DOHH2 (cell line): ENCODE measurements at regions not wholly inside any gene's neighbourhood (a gene's known extent, or its start where the extent isn't known, plus 50 kb on each side); places are given as distances from the start of the nearest gene placed in this dataset.

Experiments
- H3F3A ChIP-seq: fragments of 200-600 bp; sonication (generic), shearing (Covaris generic); 2 replicates; pipeline ENCODE4 v1.6.0; 2016; ENCODE audit warnings: antibody characterized with exemption, mild to moderate bottlenecking; ENCODE audit not compliant: control insufficient read depth, insufficient read depth
- H3K27ac ChIP-seq: fragments of 200-600 bp; sonication (generic); 2 replicates; pipeline ENCODE4 v1.5.1; 2014; ENCODE audit warnings: low read depth, mild to moderate bottlenecking, low read length, moderate library complexity
- H3K27me3 ChIP-seq: fragments of 200-600 bp; sonication (generic); 2 replicates; pipeline ENCODE4 v1.6.1; 2014; ENCODE audit warnings: mild to moderate bottlenecking, low read length, mixed read lengths; ENCODE audit not compliant: control insufficient read depth
- H3K36me3 ChIP-seq: fragments of 200-600 bp; sonication (generic); 2 replicates; pipeline ENCODE4 v1.6.1; 2014; ENCODE audit warnings: mild to moderate bottlenecking, low read length, moderate library complexity, mixed read lengths; ENCODE audit not compliant: control insufficient read depth
- H3K4me1 ChIP-seq: fragments of 200-600 bp; sonication (generic); 2 replicates; pipeline ENCODE4 v1.6.1; 2014; ENCODE audit warnings: mild to moderate bottlenecking, low read length, mixed read lengths; ENCODE audit not compliant: control insufficient read depth
- H3K4me2 ChIP-seq: fragments of 200-600 bp; sonication (generic); 2 replicates; pipeline ENCODE4 v1.6.0; 2014; ENCODE audit warnings: mild to moderate bottlenecking, low read length, moderate library complexity
- H3K4me3 ChIP-seq: fragments of 200-600 bp; sonication (generic); 2 replicates; pipeline ENCODE4 v1.5.1; 2014; ENCODE audit warnings: mild to moderate bottlenecking, low read length, mixed read lengths
- H3K79me2 ChIP-seq: fragments of 200-600 bp; sonication (generic); 2 replicates; pipeline ENCODE4 v1.6.1; 2014; ENCODE audit warnings: mild to moderate bottlenecking, low read length, mixed read lengths; ENCODE audit not compliant: control insufficient read depth
- H3K9me2 ChIP-seq: fragments of 200-600 bp; sonication (generic); replicated peaks from 2 replicates; pipeline ENCODE4 v1.6.1; 2014; ENCODE audit warnings: mild to moderate bottlenecking, low read length, mixed read lengths; ENCODE audit not compliant: control insufficient read depth
- H3K9me3 ChIP-seq: fragments of 200-600 bp; sonication (generic); 2 replicates; pipeline ENCODE4 v1.6.1; 2014; ENCODE audit warnings: antibody characterized with exemption, low read length, mixed read lengths; ENCODE audit not compliant: control insufficient read depth, insufficient read depth
- H4K20me1 ChIP-seq: fragments of 200-600 bp; sonication (generic); 2 replicates; pipeline ENCODE4 v1.6.0; 2014; ENCODE audit warnings: low read depth, mild to moderate bottlenecking, antibody characterized with exemption, low read length, moderate library complexity; ENCODE audit not compliant: control insufficient read depth, insufficient read depth
- EZH2phosphoT487 ChIP-seq: fragments of 200-600 bp; sonication (generic); IDR thresholded peaks from 2 replicates; pipeline ENCODE4 v1.6.1; 2017; ENCODE audit warnings: borderline replicate concordance, mild to moderate bottlenecking, antibody characterized with exemption, low read length, moderate library complexity, mixed read lengths
- TF ChIP-seq, protein P1 (sequence below): fragments of 200-600 bp; sonication (generic); IDR thresholded peaks from one replicate; pipeline ENCODE4 v1.5.1; 2014; ENCODE audit warnings: antibody characterized with exemption, mild to moderate bottlenecking, low read depth, low read length; ENCODE audit not compliant: poor library complexity, severe bottlenecking

DNA sequence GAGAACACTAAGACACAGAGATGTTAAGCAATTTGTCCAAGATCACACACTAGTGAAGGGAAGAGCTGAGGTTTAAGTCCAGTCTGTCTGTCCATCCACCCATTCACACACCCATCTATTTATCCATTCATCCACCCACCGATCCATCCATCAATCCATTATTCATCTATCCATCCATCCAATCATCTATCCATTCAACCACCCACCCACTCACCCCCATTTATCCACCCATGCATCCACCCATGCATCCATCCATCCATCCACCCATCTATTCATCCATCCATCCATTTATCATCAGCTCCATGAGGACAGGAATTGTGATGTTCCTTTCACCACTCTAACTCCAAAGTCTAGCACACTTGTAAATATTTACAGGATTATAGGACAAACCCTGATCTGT is 242.3 kb upstream of the PMEPA1 start:
- no peaks in the 10 kb centered on the region for H3K36me3 ChIP-seq
- H3K27me3 ChIP-seq, result no peaks in the 10 kb centered on the region
- H3K4me1 ChIP-seq, result no peaks in the 10 kb centered on the region
- no peak overlapping the region for H3K27ac ChIP-seq
- no peaks in the 10 kb centered on the region for H3F3A ChIP-seq
- H3K9me3 ChIP-seq, result no peaks in the 10 kb centered on the region
- no peak overlapping the region for H3K4me2 ChIP-seq
- H3K9me2 ChIP-seq, result no peaks in the 10 kb centered on the region
- no peak overlapping the region for H3K4me3 ChIP-seq
- TF ChIP-seq, protein P1, sequence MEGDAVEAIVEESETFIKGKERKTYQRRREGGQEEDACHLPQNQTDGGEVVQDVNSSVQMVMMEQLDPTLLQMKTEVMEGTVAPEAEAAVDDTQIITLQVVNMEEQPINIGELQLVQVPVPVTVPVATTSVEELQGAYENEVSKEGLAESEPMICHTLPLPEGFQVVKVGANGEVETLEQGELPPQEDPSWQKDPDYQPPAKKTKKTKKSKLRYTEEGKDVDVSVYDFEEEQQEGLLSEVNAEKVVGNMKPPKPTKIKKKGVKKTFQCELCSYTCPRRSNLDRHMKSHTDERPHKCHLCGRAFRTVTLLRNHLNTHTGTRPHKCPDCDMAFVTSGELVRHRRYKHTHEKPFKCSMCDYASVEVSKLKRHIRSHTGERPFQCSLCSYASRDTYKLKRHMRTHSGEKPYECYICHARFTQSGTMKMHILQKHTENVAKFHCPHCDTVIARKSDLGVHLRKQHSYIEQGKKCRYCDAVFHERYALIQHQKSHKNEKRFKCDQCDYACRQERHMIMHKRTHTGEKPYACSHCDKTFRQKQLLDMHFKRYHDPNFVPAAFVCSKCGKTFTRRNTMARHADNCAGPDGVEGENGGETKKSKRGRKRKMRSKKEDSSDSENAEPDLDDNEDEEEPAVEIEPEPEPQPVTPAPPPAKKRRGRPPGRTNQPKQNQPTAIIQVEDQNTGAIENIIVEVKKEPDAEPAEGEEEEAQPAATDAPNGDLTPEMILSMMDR, result no peak
- TF ChIP-seq EZH2phosphoT487, result no peak
- no peaks in the 10 kb centered on the region for H4K20me1 ChIP-seq
- H3K79me2 ChIP-seq, result no peaks in the 10 kb centered on the region

DNA sequence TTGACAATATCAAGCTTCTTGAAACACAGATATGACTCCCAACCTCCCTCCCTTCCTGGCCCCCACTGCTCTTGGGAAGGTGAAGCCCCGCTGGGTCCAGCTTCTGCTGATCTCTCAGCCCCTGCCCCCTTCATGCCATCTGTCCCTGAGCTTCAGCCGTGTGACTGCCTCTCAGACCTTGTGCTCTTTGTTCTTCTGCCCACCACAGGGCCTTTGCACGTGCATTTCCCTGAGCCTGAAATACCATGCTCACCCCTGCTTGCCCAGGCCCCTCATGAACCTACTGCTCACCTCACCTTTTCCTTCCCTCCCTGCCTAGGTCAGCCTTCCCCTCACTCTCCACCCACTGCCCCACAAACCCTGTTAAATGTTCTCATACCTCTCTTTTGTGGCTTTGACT is 241.7 kb upstream of the PMEPA1 start:
- TF ChIP-seq, protein P1, result no peak
- no peak for TF ChIP-seq EZH2phosphoT487
- no peaks in the 10 kb centered on the region for H3K9me3 ChIP-seq
- H3K27me3 ChIP-seq, result no peaks in the 10 kb centered on the region
- no peak overlapping the region for H3K27ac ChIP-seq
- no peak overlapping the region for H3K4me2 ChIP-seq
- H3K4me3 ChIP-seq, result no peak overlapping the region
- H3F3A ChIP-seq, result no peaks in the 10 kb centered on the region
- no peaks in the 10 kb centered on the region for H3K79me2 ChIP-seq
- no peaks in the 10 kb centered on the region for H3K9me2 ChIP-seq
- H3K4me1 ChIP-seq, result no peaks in the 10 kb centered on the region
- no peaks in the 10 kb centered on the region for H3K36me3 ChIP-seq
- no peaks in the 10 kb centered on the region for H4K20me1 ChIP-seq

DNA sequence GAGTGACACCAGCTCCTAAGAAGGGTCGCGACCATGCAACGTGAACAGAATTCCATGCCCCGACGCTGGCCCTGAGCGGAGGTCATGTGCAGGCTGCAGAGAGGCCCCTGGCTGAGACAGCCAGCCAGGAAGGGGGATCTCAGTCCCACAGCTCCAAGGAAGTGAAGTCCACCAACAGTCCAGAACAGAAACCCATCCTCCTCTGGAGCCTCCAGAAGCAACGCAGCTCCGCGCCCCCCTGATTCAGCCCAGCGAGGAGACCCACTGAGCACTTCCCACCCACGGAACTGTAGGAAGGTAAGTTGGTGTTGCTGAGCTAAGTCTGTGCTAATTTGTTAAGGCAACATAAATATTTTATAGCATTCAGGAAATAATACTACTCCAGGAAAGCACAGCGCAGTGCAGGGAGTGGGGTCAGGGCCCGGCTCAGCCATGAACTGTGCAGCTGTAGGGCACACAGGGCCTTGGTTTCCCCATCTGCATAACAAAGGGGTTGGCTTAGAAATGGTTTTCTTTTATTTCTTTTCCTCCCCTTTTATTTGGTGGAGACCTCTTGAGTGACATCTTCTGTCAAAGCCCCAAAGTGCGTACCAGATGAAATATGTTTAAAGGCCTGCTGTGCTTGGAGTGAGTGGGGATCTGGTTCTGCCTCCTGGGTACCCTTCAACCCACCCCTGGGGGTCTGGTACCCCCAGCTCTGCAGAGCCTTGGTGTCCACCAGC is 241.1 kb upstream of the PMEPA1 start:
- Histone ChIP-seq H4K20me1 (no peaks in the 10 kb centered on the region), H3K27me3 (no peaks in the 10 kb centered on the region), H3K9me3 (no peaks in the 10 kb centered on the region), H3K4me3 (no peak overlapping the region), H3K4me2 (no peak overlapping the region), H3K36me3 (no peaks in the 10 kb centered on the region), H3K27ac (no peak overlapping the region), H3K79me2 (no peaks in the 10 kb centered on the region), H3K4me1 (no peaks in the 10 kb centered on the region), H3F3A (no peaks in the 10 kb centered on the region), H3K9me2 (no peaks in the 10 kb centered on the region)
- TF ChIP-seq, protein P1, result no peak
- no peak for TF ChIP-seq EZH2phosphoT487
